Loucy (cell line): ENCODE measurements at regions not wholly inside any gene's neighbourhood (a gene's known extent, or its start where the extent isn't known, plus 50 kb on each side); places are given as distances from the start of the nearest gene placed in this dataset.

Experiments
- EZH2phosphoT487 ChIP-seq: fragments of 200-600 bp; IDR thresholded peaks from 2 replicates; pipeline ENCODE4 v1.6.1; 2018; ENCODE audit warnings: antibody characterized with exemption, mild to moderate bottlenecking, moderate library complexity, borderline replicate concordance
- TF ChIP-seq, protein P1 (sequence below): fragments of 200-600 bp; sonication (generic); conservative IDR thresholded peaks from 2 replicates; pipeline ENCODE4 v1.5.1; 2014; ENCODE audit warnings: mild to moderate bottlenecking, antibody characterized with exemption, low read length

GRCh38 chr1:25129380-25129779, 102.9 kb downstream of the SYF2 start:
- TF ChIP-seq, protein P1, sequence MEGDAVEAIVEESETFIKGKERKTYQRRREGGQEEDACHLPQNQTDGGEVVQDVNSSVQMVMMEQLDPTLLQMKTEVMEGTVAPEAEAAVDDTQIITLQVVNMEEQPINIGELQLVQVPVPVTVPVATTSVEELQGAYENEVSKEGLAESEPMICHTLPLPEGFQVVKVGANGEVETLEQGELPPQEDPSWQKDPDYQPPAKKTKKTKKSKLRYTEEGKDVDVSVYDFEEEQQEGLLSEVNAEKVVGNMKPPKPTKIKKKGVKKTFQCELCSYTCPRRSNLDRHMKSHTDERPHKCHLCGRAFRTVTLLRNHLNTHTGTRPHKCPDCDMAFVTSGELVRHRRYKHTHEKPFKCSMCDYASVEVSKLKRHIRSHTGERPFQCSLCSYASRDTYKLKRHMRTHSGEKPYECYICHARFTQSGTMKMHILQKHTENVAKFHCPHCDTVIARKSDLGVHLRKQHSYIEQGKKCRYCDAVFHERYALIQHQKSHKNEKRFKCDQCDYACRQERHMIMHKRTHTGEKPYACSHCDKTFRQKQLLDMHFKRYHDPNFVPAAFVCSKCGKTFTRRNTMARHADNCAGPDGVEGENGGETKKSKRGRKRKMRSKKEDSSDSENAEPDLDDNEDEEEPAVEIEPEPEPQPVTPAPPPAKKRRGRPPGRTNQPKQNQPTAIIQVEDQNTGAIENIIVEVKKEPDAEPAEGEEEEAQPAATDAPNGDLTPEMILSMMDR, result no peak
- no peak for TF ChIP-seq EZH2phosphoT487
